ENCODE measurements at regions not wholly inside any gene's neighbourhood (a gene's known extent, or its start where the extent isn't known, plus 50 kb on each side); places are given as distances from the start of the nearest gene placed in this dataset.
"Not testable (repeated sequence)": the region's sequence is repeated elsewhere in the genome, so short reads cannot be mapped to it uniquely, and the experiment has no call there.

GRCh38 chr13:22915442-22916082, 265.2 kb upstream of the SGCG start:
- peak; percentile 83 for DNase-seq
- peak; percentile 36 for TF ChIP-seq CTCF (IDR thresholded peaks at IDR 0.05)
- Mint-ChIP-seq H3K4me3 (peak overlapping the region; percentile 82), H3K36me3 (ENCODE audit: low read depth) (peaks cover 39% of the 10 kb centered on the region), H3K9me3 (peaks cover 26% of the 10 kb centered on the region), H3K4me1 (peaks cover 14% of the 10 kb centered on the region), H3K27me3 (ENCODE audit: low read depth, poor library complexity) (no peaks in the 10 kb centered on the region), H3K27ac (peak overlapping the region; percentile 57)

GRCh38 chr13:22916276-22916675, 264.5 kb upstream of the SGCG start:
- H3K27ac Mint-ChIP-seq; H3K27me3 Mint-ChIP-seq (ENCODE audit: low read depth, poor library complexity); DNase-seq: not testable (repeated sequence)
- H3K36me3 Mint-ChIP-seq (ENCODE audit: low read depth): peaks cover 33% of the 10 kb centered on the region
- H3K9me3 Mint-ChIP-seq: peaks cover 26% of the 10 kb centered on the region
- H3K4me1 Mint-ChIP-seq: peaks cover 14% of the 10 kb centered on the region
- H3K4me3 Mint-ChIP-seq: peak overlapping the region; percentile 82

- Mint-ChIP-seq H3K27ac (no peak overlapping the region), H3K4me3 (peak overlapping the region; percentile 66), H3K9me3 (peaks cover 16% of the 10 kb centered on the region), H3K36me3 (ENCODE audit: low read depth) (peaks cover 5% of the 10 kb centered on the region), H3K27me3 (ENCODE audit: low read depth, poor library complexity) (peaks cover 8% of the 10 kb centered on the region), H3K4me1 (peaks cover 32% of the 10 kb centered on the region)
- no peak for TF ChIP-seq CTCF (IDR thresholded peaks at IDR 0.05)
- peak; percentile 60 for DNase-seq
Measured at GRCh38 chr13:22925881-22926747, 254.7 kb upstream of the SGCG start.

- no peak for TF ChIP-seq CTCF (IDR thresholded peaks at IDR 0.05)
- no peak for DNase-seq
- peaks cover 8% of the 10 kb centered on the region for H3K27me3 Mint-ChIP-seq (ENCODE audit: low read depth, poor library complexity)
- peaks cover 20% of the 10 kb centered on the region for H3K9me3 Mint-ChIP-seq
- no peak overlapping the region for H3K27ac Mint-ChIP-seq
- H3K4me3 Mint-ChIP-seq: peak overlapping the region; percentile 66
- H3K36me3 Mint-ChIP-seq (ENCODE audit: low read depth): peaks cover 5% of the 10 kb centered on the region
- H3K4me1 Mint-ChIP-seq: peaks cover 32% of the 10 kb centered on the region
Measured at GRCh38 chr13:22926748-22927400, 253.9 kb upstream of the SGCG start.

- H3K27ac Mint-ChIP-seq; H3K36me3 Mint-ChIP-seq (ENCODE audit: low read depth); H3K27me3 Mint-ChIP-seq (ENCODE audit: low read depth, poor library complexity); DNase-seq: not testable (repeated sequence)
- peak overlapping the region; percentile 62 for H3K4me3 Mint-ChIP-seq
- H3K4me1 Mint-ChIP-seq: peaks cover 32% of the 10 kb centered on the region
- H3K9me3 Mint-ChIP-seq: peaks cover 20% of the 10 kb centered on the region
Measured at GRCh38 chr13:22927845-22928244, 252.9 kb upstream of the SGCG start.

- no peak overlapping the region for H3K4me3 Mint-ChIP-seq
- peaks cover 8% of the 10 kb centered on the region for H3K27me3 Mint-ChIP-seq (ENCODE audit: low read depth, poor library complexity)
- H3K9me3 Mint-ChIP-seq: peaks cover 20% of the 10 kb centered on the region
- peaks cover 5% of the 10 kb centered on the region for H3K36me3 Mint-ChIP-seq (ENCODE audit: low read depth)
- no peak for TF ChIP-seq CTCF (IDR thresholded peaks at IDR 0.05)
- H3K4me1 Mint-ChIP-seq: peaks cover 30% of the 10 kb centered on the region
- DNase-seq: no peak
- peak overlapping the region; percentile 78 for H3K27ac Mint-ChIP-seq
Measured at GRCh38 chr13:22929381-22930126, 251.2 kb upstream of the SGCG start.
